ENCODE measurements at regions not wholly inside any gene's neighbourhood (a gene's known extent, or its start where the extent isn't known, plus 50 kb on each side); places are given as distances from the start of the nearest gene placed in this dataset.

GRCh38 chr1:82589588-82589987 lies 788.9 kb downstream of the ADGRL2 start:
- TF ChIP-seq, protein P1, sequence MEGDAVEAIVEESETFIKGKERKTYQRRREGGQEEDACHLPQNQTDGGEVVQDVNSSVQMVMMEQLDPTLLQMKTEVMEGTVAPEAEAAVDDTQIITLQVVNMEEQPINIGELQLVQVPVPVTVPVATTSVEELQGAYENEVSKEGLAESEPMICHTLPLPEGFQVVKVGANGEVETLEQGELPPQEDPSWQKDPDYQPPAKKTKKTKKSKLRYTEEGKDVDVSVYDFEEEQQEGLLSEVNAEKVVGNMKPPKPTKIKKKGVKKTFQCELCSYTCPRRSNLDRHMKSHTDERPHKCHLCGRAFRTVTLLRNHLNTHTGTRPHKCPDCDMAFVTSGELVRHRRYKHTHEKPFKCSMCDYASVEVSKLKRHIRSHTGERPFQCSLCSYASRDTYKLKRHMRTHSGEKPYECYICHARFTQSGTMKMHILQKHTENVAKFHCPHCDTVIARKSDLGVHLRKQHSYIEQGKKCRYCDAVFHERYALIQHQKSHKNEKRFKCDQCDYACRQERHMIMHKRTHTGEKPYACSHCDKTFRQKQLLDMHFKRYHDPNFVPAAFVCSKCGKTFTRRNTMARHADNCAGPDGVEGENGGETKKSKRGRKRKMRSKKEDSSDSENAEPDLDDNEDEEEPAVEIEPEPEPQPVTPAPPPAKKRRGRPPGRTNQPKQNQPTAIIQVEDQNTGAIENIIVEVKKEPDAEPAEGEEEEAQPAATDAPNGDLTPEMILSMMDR (IDR thresholded peaks at IDR 0.05; ENCODE audit: low read length): no peak
- no peak for TF ChIP-seq EZH2 (IDR thresholded peaks at IDR 0.05; ENCODE audit: borderline replicate concordance, low read length)
- Histone ChIP-seq H3K4me1 (ENCODE audit: insufficient read depth, low read length, severe bottlenecking) (no peaks in the 10 kb centered on the region), H3K9me2 (ENCODE audit: low read depth, low read length) (no peaks in the 10 kb centered on the region), H3K4me3 (ENCODE audit: low read depth, low read length, poor library complexity, severe bottlenecking) (no peak overlapping the region), H3K9ac (ENCODE audit: low read length) (no peak overlapping the region), H3K27me3 (ENCODE audit: insufficient read depth, low read length) (no peaks in the 10 kb centered on the region), H3F3A (ENCODE audit: insufficient read depth, low read length) (no peaks in the 10 kb centered on the region), H3K36me3 (ENCODE audit: insufficient read depth, low read length) (no peaks in the 10 kb centered on the region), H3K4me2 (ENCODE audit: low read length) (no peak overlapping the region), H3K27ac (ENCODE audit: low read depth, low read length, poor library complexity, severe bottlenecking) (no peak overlapping the region), H3K79me2 (ENCODE audit: insufficient read depth, low read length) (no peaks in the 10 kb centered on the region), H3K9me3 (ENCODE audit: low read length) (no peaks in the 10 kb centered on the region), H4K20me1 (ENCODE audit: insufficient read depth, low read length) (no peaks in the 10 kb centered on the region), H2AFZ (ENCODE audit: low read length) (no peak overlapping the region)

DNA sequence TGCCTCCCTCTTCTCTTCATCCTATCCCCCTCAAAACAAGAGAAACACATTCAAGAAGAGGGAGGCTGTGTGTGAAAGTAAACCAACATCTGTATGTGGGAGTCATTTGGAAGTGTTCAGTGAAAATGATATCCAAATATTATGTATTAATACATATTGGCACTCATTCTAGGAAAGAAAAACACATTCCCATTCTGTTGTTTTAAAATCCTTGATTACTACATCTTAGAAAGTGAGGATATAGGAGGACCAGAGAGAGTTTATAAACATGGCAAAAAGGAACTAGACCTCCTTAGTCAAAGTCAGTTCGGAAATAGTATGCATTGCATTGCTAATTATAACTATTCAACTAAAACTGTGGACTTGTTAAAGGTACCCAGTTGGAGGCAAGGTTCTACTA lies 786.6 kb downstream of the ADGRL2 start:
- no peak overlapping the region for H3K27ac ChIP-seq (ENCODE audit: low read depth, low read length, poor library complexity, severe bottlenecking)
- H3K4me3 ChIP-seq (ENCODE audit: low read depth, low read length, poor library complexity, severe bottlenecking): no peak overlapping the region
- H3K27me3 ChIP-seq (ENCODE audit: insufficient read depth, low read length): no peaks in the 10 kb centered on the region
- no peak overlapping the region for H2AFZ ChIP-seq (ENCODE audit: low read length)
- no peaks in the 10 kb centered on the region for H3K79me2 ChIP-seq (ENCODE audit: insufficient read depth, low read length)
- no peaks in the 10 kb centered on the region for H4K20me1 ChIP-seq (ENCODE audit: insufficient read depth, low read length)
- no peaks in the 10 kb centered on the region for H3K9me3 ChIP-seq (ENCODE audit: low read length)
- H3K4me2 ChIP-seq (ENCODE audit: low read length): no peak overlapping the region
- H3F3A ChIP-seq (ENCODE audit: insufficient read depth, low read length): no peaks in the 10 kb centered on the region
- TF ChIP-seq EZH2 (IDR thresholded peaks at IDR 0.05; ENCODE audit: borderline replicate concordance, low read length): no peak
- TF ChIP-seq, protein P1 (IDR thresholded peaks at IDR 0.05; ENCODE audit: low read length): no peak
- H3K9me2 ChIP-seq (ENCODE audit: low read depth, low read length): no peaks in the 10 kb centered on the region
- no peaks in the 10 kb centered on the region for H3K36me3 ChIP-seq (ENCODE audit: insufficient read depth, low read length)
- no peaks in the 10 kb centered on the region for H3K4me1 ChIP-seq (ENCODE audit: insufficient read depth, low read length, severe bottlenecking)
- no peak overlapping the region for H3K9ac ChIP-seq (ENCODE audit: low read length)

GRCh38 chr1:82586473-82586872 lies 785.7 kb downstream of the ADGRL2 start:
- Histone ChIP-seq H3K9me3 (ENCODE audit: low read length) (no peaks in the 10 kb centered on the region), H4K20me1 (ENCODE audit: insufficient read depth, low read length) (no peaks in the 10 kb centered on the region), H3F3A (ENCODE audit: insufficient read depth, low read length) (no peaks in the 10 kb centered on the region), H3K9ac (ENCODE audit: low read length) (no peak overlapping the region), H3K9me2 (ENCODE audit: low read depth, low read length) (no peaks in the 10 kb centered on the region), H3K4me2 (ENCODE audit: low read length) (no peak overlapping the region), H3K36me3 (ENCODE audit: insufficient read depth, low read length) (no peaks in the 10 kb centered on the region), H3K79me2 (ENCODE audit: insufficient read depth, low read length) (no peaks in the 10 kb centered on the region), H3K4me1 (ENCODE audit: insufficient read depth, low read length, severe bottlenecking) (no peaks in the 10 kb centered on the region), H3K27me3 (ENCODE audit: insufficient read depth, low read length) (no peaks in the 10 kb centered on the region), H2AFZ (ENCODE audit: low read length) (no peak overlapping the region), H3K4me3 (ENCODE audit: low read depth, low read length, poor library complexity, severe bottlenecking) (no peak overlapping the region), H3K27ac (ENCODE audit: low read depth, low read length, poor library complexity, severe bottlenecking) (no peak overlapping the region)
- TF ChIP-seq, protein P1 (IDR thresholded peaks at IDR 0.05; ENCODE audit: low read length): no peak
- no peak for TF ChIP-seq EZH2 (IDR thresholded peaks at IDR 0.05; ENCODE audit: borderline replicate concordance, low read length)
